Endothelial cell of umbilical vein (primary cell): ENCODE measurements at regions not wholly inside any gene's neighbourhood (a gene's known extent, or its start where the extent isn't known, plus 50 kb on each side); places are given as distances from the start of the nearest gene placed in this dataset.

Experiments
- BruUV-seq: library from RNA; stranded (reverse); fragments of 400-500 nt; replicated peaks from 2 replicates; lab custom pipeline; 2021; lab: Mats Ljungman, UMichigan
- CTCF ChIA-PET: fragments of 300-600, 350-600 bp; sonication (Branson Sonifier 250); formaldehyde crosslinking; loops from one replicate; lab custom pipeline; 2021; ENCODE audit warnings: antibody characterized with exemption, inconsistent platforms; lab: Charles Lee
- POLR2A ChIA-PET: fragments of 300-600, 350-600 bp; sonication (Branson Sonifier 250); formaldehyde crosslinking; loops from one replicate; lab custom pipeline; 2021; ENCODE audit warnings: antibody characterized with exemption, inconsistent platforms; lab: Charles Lee
- DNase-seq: peaks from one replicate; pipeline ENCODE4 v3.0.0-alpha.2; 2011; ENCODE audit warnings: low read depth, low spot score
- FAIRE-seq: peaks from 2 replicates; lab custom pipeline; 2011; peaks lifted over from hg19 to GRCh38; lab: Jason Lieb, UNC
- H2AFZ ChIP-seq: 2 replicates; pipeline ENCODE4 v1.6.0; 2012; ENCODE audit warnings: low read depth, low read length, control low read depth, inconsistent platforms
- H3K27ac ChIP-seq: 2 replicates; pipeline ENCODE4 v1.5.1; 2011; ENCODE audit warnings: low read depth, mild to moderate bottlenecking, control low read depth, low read length, moderate library complexity; ENCODE audit not compliant: insufficient read depth
- H3K27me3 ChIP-seq, 2 experiments: 2 replicates each; pipeline versions ENCODE4 v1.6.0 to v1.6.1; 2011; ENCODE audit warnings: low read length in 2 of 2, mixed read lengths in 1 of 2; ENCODE audit not compliant: control insufficient read depth in 2 of 2, insufficient read depth in 2 of 2
- H3K36me3 ChIP-seq, 2 experiments: 2 replicates in 1 of 2; 3 replicates in 1 of 2; pipeline ENCODE4 v1.5.1; 2011; ENCODE audit warnings: low read length in 2 of 2, mild to moderate bottlenecking in 1 of 2, moderate library complexity in 1 of 2; ENCODE audit not compliant: control insufficient read depth in 2 of 2, insufficient read depth in 2 of 2; ENCODE audit errors: extremely low read depth in 1 of 2
- H3K4me1 ChIP-seq: 3 replicates; pipeline ENCODE4 v1.5.1; 2011; ENCODE audit warnings: mild to moderate bottlenecking, low read length; ENCODE audit not compliant: control insufficient read depth, insufficient read depth; ENCODE audit errors: extremely low read depth
- H3K4me2 ChIP-seq: 2 replicates; pipeline ENCODE4 v1.6.1; 2011; ENCODE audit warnings: low read length, control low read depth, mixed read lengths; ENCODE audit not compliant: insufficient read depth
- H3K4me3 ChIP-seq, 3 experiments: fragments of 200-600 bp in 1 of 3; sonication (generic), shearing (Covaris generic) in 1 of 3; replicated peaks in 1 of 3; 2 replicates each; pipeline ENCODE4 v1.5.1; 2011 to 2016; ENCODE audit warnings: control low read depth in 3 of 3, low read length in 3 of 3, mild to moderate bottlenecking in 2 of 3, inconsistent platforms in 1 of 3, low read depth in 1 of 3, moderate library complexity in 1 of 3; ENCODE audit not compliant: insufficient read depth in 1 of 3
- H3K79me2 ChIP-seq: 2 replicates; pipeline ENCODE4 v1.6.0; 2012; ENCODE audit warnings: low read length, inconsistent platforms; ENCODE audit not compliant: control insufficient read depth, insufficient read depth
- H3K9ac ChIP-seq: replicated peaks from 2 replicates; pipeline ENCODE3; 2011; ENCODE audit warnings: low read length, control low read depth; ENCODE audit not compliant: insufficient read depth; ENCODE audit errors: extremely low read depth
- H3K9me1 ChIP-seq: replicated peaks from 3 replicates; pipeline ENCODE4 v1.6.0; 2011; ENCODE audit warnings: mild to moderate bottlenecking, low read length; ENCODE audit not compliant: control insufficient read depth, insufficient read depth; ENCODE audit errors: extremely low read depth
- H3K9me3 ChIP-seq: replicated peaks from 2 replicates; pipeline ENCODE4 v1.5.1; 2012; ENCODE audit warnings: low read length, inconsistent platforms; ENCODE audit not compliant: control insufficient read depth, insufficient read depth
- H4K20me1 ChIP-seq: replicated peaks from 2 replicates; pipeline ENCODE3; 2011; ENCODE audit warnings: mild to moderate bottlenecking, low read length; ENCODE audit not compliant: control insufficient read depth, insufficient read depth; ENCODE audit errors: extremely low read depth
- CTCF ChIP-seq, 2 donors: IDR thresholded peaks; 1 replicate in 1 of 2; 2 replicates in 1 of 2; pipeline ENCODE4 v1.5.1; 2011; ENCODE audit warnings: low read length in 2 of 2, mild to moderate bottlenecking in 2 of 2, moderate library complexity in 2 of 2, control low read depth in 1 of 2, inconsistent platforms in 1 of 2, low read depth in 1 of 2; ENCODE audit not compliant: insufficient read depth in 1 of 2; ENCODE audit errors: extremely low read depth in 1 of 2
- EZH2 ChIP-seq: IDR thresholded peaks from 2 replicates; pipeline ENCODE4 v1.6.1; 2012; ENCODE audit warnings: borderline replicate concordance, low read depth, mild to moderate bottlenecking, moderate library complexity, low read length, inconsistent platforms; ENCODE audit not compliant: severe bottlenecking
- FOS ChIP-seq: IDR thresholded peaks from 2 replicates; pipeline ENCODE4 v1.6.1; 2011; ENCODE audit warnings: mild to moderate bottlenecking, low read length, moderate library complexity, borderline replicate concordance; ENCODE audit not compliant: insufficient read depth
- GATA2 ChIP-seq: IDR thresholded peaks from 2 replicates; pipeline ENCODE4 v1.7.0; 2011; ENCODE audit warnings: low read depth, mild to moderate bottlenecking, moderate library complexity, mixed read lengths, low read length; ENCODE audit not compliant: insufficient read length, insufficient read depth
- JUN ChIP-seq: IDR thresholded peaks from 2 replicates; pipeline ENCODE4 v1.6.1; 2011; ENCODE audit warnings: borderline replicate concordance, low read depth; ENCODE audit not compliant: insufficient read length, insufficient read depth
- MAX ChIP-seq: IDR thresholded peaks from 2 replicates; pipeline ENCODE4 v1.6.1; 2011; ENCODE audit not compliant: insufficient read depth, insufficient read length
- MYC ChIP-seq: IDR thresholded peaks from one replicate; pipeline ENCODE4 v1.6.1; 2011; ENCODE audit warnings: mild to moderate bottlenecking, low read depth, low read length
- POLR2A ChIP-seq: IDR thresholded peaks from 2 replicates; pipeline ENCODE4 v1.6.1; 2012; ENCODE audit warnings: low read depth, mild to moderate bottlenecking, control low read depth, low read length
- POLR2AphosphoS5 ChIP-seq: IDR thresholded peaks from 2 replicates; pipeline ENCODE4 v1.6.1; 2012; ENCODE audit warnings: low read depth, mild to moderate bottlenecking, control low read depth, low read length, moderate library complexity; ENCODE audit not compliant: insufficient read depth
- dilution Hi-C: fragments of 300-500 bp; cut with MboI; formaldehyde crosslinking; loops from one replicate; pipeline ENCODE4 v1.15.0; 2019; ENCODE audit warnings: low sequenced_read_pairs; ENCODE audit not compliant: extremely low pct_ligation_motif_present
- intact Hi-C: fragments of 100-400 bp; cut with micrococcal nuclease; formaldehyde crosslinking; loops from one replicate; pipeline ENCODE4 v1.10.0; 2022

- Histone ChIP-seq H3K4me2 (no peak overlapping the region), H3K4me3 (no peak overlapping the region), H4K20me1 (no peaks in the 10 kb centered on the region), H3K27ac (no peak overlapping the region), H3K4me1 (peaks cover 2% of the 10 kb centered on the region), H3K9ac (no peak overlapping the region), H3K9me1 (no peaks in the 10 kb centered on the region), H2AFZ (no peak overlapping the region), H3K79me2 (no peaks in the 10 kb centered on the region), H3K36me3 (no peaks in the 10 kb centered on the region), H3K9me3 (no peaks in the 10 kb centered on the region), H3K27me3 (no peaks in the 10 kb centered on the region)
- POLR2A ChIA-PET, result no interaction called here
- DNase-seq (no peak), FAIRE-seq (no peak)
- dilution Hi-C loops (no loop called here), intact Hi-C loops (no loop called here)
- BruUV-seq, result no TSS peak
- TF ChIP-seq MAX (no peak), MYC (no peak), EZH2 (no peak), FOS (no peak), GATA2 (no peak), CTCF (IDR thresholded peaks at IDR 0.05; ENCODE audit: extremely low read depth in 1 of 2, insufficient read depth in 1 of 2, low read depth in 1 of 2, low read length in 2 of 2) (no peak), JUN (no peak), POLR2AphosphoS5 (no peak), POLR2A (no peak)
- CTCF ChIA-PET, result interaction anchor here (1.4 kb wide), 1 partner anchor 94 kb away, joined by 3 read pairs; no protein-coding TSS in a partner anchor
These were observed 403.2 kb upstream of the CDH19 start for GRCh38 chr18:67007085-67007484.
